Upper lobe of left lung (tissue), 6 donors: ENCODE measurements at regions not wholly inside any gene's neighbourhood (a gene's known extent, or its start where the extent isn't known, plus 50 kb on each side); places are given as distances from the start of the nearest gene placed in this dataset.

Experiments
- ATAC-seq, 2 donors: fragments of 200-7000 bp; cut with Tn5 transposase; one replicate each; pipeline ENCODE4 v1.9.1; 2022; ENCODE audit warnings: mild to moderate bottlenecking in 2 of 2, moderate library complexity in 2 of 2; ENCODE audit not compliant: low FRiP score in 2 of 2
- DNase-seq, 2 donors: peaks; one replicate each; pipeline ENCODE4 v3.0.0-alpha.2; 2019 to 2020
- H3K27ac ChIP-seq, 4 donors: fragments of 200-600 bp; sonication (generic); one replicate each; pipeline ENCODE4 v1.5.1; 2016 to 2019
- H3K27me3 ChIP-seq, 4 donors: fragments of 200-600 bp; sonication (generic); one replicate each; pipeline ENCODE4 v1.5.1; 2017 to 2019
- H3K36me3 ChIP-seq, 4 donors: fragments of 200-600 bp; sonication (generic); one replicate each; pipeline ENCODE4 v1.5.1; 2016 to 2019
- H3K4me1 ChIP-seq, 4 donors: fragments of 200-600 bp; sonication (generic); one replicate each; pipeline ENCODE4 v1.5.1; 2018 to 2019
- H3K4me3 ChIP-seq, 4 donors: fragments of 200-600 bp; sonication (generic); one replicate each; pipeline ENCODE4 v1.5.1; 2017 to 2019; ENCODE audit warnings: mild to moderate bottlenecking in 2 of 4, moderate library complexity in 1 of 4
- H3K9me3 ChIP-seq, 4 donors: fragments of 200-600 bp; sonication (generic); one replicate each; pipeline ENCODE4 v1.5.1; 2018 to 2019
- CTCF ChIP-seq, 6 experiments: fragments of 450-650 bp in 4 of 6; fragments of 200-600 bp in 2 of 6; sonication (generic) in 2 of 6; IDR thresholded peaks; one replicate each; pipeline ENCODE4 v1.5.1; 2016 to 2019; ENCODE audit warnings: antibody characterized with exemption in 6 of 6
- EP300 ChIP-seq, 4 donors: sonication (generic); formaldehyde crosslinking; IDR thresholded peaks; one replicate each; pipeline ENCODE4 v1.5.1; 2017; ENCODE audit warnings: antibody characterized with exemption in 4 of 4, control low read depth in 2 of 4
- POLR2A ChIP-seq, 4 donors: fragments of 450-650 bp; IDR thresholded peaks; one replicate each; pipeline ENCODE4 v1.5.1; 2016 to 2017; ENCODE audit warnings: antibody characterized with exemption in 4 of 4, mild to moderate bottlenecking in 2 of 4
- POLR2AphosphoS5 ChIP-seq, 2 donors: sonication (generic); formaldehyde crosslinking; IDR thresholded peaks; one replicate each; pipeline ENCODE4 v1.5.1; 2017; ENCODE audit warnings: antibody characterized with exemption in 2 of 2
- WGBS, 2 donors: methylation state at CpG; one replicate each; pipeline ENCODE4 v1.1.5; 2017 to 2018; 5-methylcytosine and 5-hydroxymethylcytosine counted together
- donor health status: DM: no; HTN: no; CAD: no; lungs with moderate emphysema.
- donor health status: DM: no; HTN: yes; CAD: no; lungs with severe emphysema.

DNA sequence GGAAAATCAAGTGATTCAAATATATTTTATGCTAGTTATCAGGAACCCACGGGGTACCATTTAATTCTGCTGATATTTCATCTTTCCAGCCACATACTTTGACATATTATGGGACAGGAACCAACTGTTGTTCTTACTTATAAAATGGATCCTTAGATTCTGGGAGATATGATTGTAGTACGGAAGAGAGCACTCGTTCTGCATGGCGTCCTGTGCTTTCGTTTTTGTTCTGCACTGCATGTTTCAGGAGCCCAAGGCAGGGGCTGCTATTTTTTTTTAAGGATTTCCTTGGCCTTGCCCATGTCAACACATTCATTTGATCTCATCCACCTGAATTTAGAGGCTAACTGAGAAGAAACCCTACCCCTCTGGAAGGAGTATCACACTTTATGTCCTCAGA lies 245.5 kb upstream of the TLL1 start:
- DNase-seq (no peak), ATAC-seq (no peak)
- Histone ChIP-seq H3K4me3 (no peak overlapping the region), H3K36me3 (no peaks in the 10 kb centered on the region), H3K9me3 (no peaks in the 10 kb centered on the region), H3K4me1 (no peaks in the 10 kb centered on the region), H3K27ac (no peak overlapping the region), H3K27me3 (no peaks in the 10 kb centered on the region)
- WGBS, 2 donors = 53 to 62% methylated on average over 5 of the region's 5 CpGs
- TF ChIP-seq EP300 (IDR thresholded peaks at IDR 0.05) = no peak
- TF ChIP-seq CTCF (IDR thresholded peaks at IDR 0.05) = no peak
- no peak for TF ChIP-seq POLR2AphosphoS5 (IDR thresholded peaks at IDR 0.05)
- TF ChIP-seq POLR2A (IDR thresholded peaks at IDR 0.05) = no peak

DNA sequence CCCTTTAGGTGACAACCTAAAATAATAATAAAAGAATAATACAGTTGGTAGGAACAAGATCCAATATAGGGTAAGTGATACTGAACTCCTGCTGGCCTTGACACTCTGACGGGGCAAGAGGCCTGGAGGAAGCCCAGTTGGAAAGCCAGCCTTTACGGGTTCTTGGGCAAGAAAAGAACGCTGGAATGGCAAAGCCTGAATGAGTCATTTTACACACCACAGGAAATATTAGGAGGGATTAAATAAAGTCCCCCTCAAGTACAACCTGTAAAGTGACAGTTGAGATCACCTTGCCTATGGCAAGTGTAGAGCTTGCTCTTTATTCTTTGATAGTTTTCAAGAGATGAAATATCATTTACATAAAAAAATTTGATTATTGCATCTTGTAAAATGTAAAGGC lies 244.5 kb upstream of the TLL1 start:
- Histone ChIP-seq H3K36me3 (no peaks in the 10 kb centered on the region), H3K27ac (no peak overlapping the region), H3K4me3 (no peak overlapping the region), H3K9me3 (no peaks in the 10 kb centered on the region), H3K27me3 (no peaks in the 10 kb centered on the region), H3K4me1 (no peaks in the 10 kb centered on the region)
- no peak for ATAC-seq
- DNase-seq = no peak
- WGBS, 2 donors = 83 to 93% methylated on average over 3 of the region's 3 CpGs
- no peak for TF ChIP-seq EP300 (IDR thresholded peaks at IDR 0.05)
- TF ChIP-seq POLR2AphosphoS5 (IDR thresholded peaks at IDR 0.05) = no peak
- TF ChIP-seq POLR2A (IDR thresholded peaks at IDR 0.05) = no peak
- no peak for TF ChIP-seq CTCF (IDR thresholded peaks at IDR 0.05)

- TF ChIP-seq EP300 (IDR thresholded peaks at IDR 0.05) = no peak
- TF ChIP-seq CTCF (IDR thresholded peaks at IDR 0.05) = no peak
- no peak for TF ChIP-seq POLR2AphosphoS5 (IDR thresholded peaks at IDR 0.05)
- TF ChIP-seq POLR2A (IDR thresholded peaks at IDR 0.05) = no peak
Measured at GRCh38 chr4:165630671-165631070, 242.4 kb upstream of the TLL1 start.

GRCh38 chr4:165631208-165631894 lies 241.7 kb upstream of the TLL1 start:
- TF ChIP-seq POLR2AphosphoS5 (IDR thresholded peaks at IDR 0.05) = no peak
- no peak for TF ChIP-seq CTCF (IDR thresholded peaks at IDR 0.05)
- no peak for TF ChIP-seq POLR2A (IDR thresholded peaks at IDR 0.05)
- TF ChIP-seq EP300 (IDR thresholded peaks at IDR 0.05) = no peak
- DNase-seq (no peak), ATAC-seq (no peak)
- H3K27ac ChIP-seq = no peak overlapping the region
- H3K27me3 ChIP-seq = no peaks in the 10 kb centered on the region
- no peaks in the 10 kb centered on the region for H3K4me1 ChIP-seq
- H3K9me3 ChIP-seq = peaks cover 0 to 3% (median 0%) of the 10 kb centered on the region in 4 donors
- 71 to 87% methylated on average over 3 of the region's 3 CpGs for WGBS, 2 donors
- H3K36me3 ChIP-seq = no peaks in the 10 kb centered on the region
- no peak overlapping the region for H3K4me3 ChIP-seq

More at GRCh38 chr4:165630671-165631070, 242.4 kb upstream of the TLL1 start:
- Histone ChIP-seq H3K36me3 (no peaks in the 10 kb centered on the region), H3K4me1 (no peaks in the 10 kb centered on the region), H3K9me3 (peaks cover 0 to 3% (median 0%) of the 10 kb centered on the region in 4 donors), H3K27ac (no peak overlapping the region), H3K27me3 (no peaks in the 10 kb centered on the region), H3K4me3 (no peak overlapping the region)
- ATAC-seq = no peak
- no peak for DNase-seq

GRCh38 chr4:165631912-165632311 lies 241.1 kb upstream of the TLL1 start:
- no peak for ATAC-seq
- no peak overlapping the region for H3K4me3 ChIP-seq
- 80 to 85% methylated on average over 3 of the region's 3 CpGs for WGBS, 2 donors
- DNase-seq = no peak
- H3K9me3 ChIP-seq = peaks cover 0 to 3% (median 0%) of the 10 kb centered on the region in 4 donors
- TF ChIP-seq EP300 (IDR thresholded peaks at IDR 0.05) = no peak
- TF ChIP-seq CTCF (IDR thresholded peaks at IDR 0.05) = no peak
- TF ChIP-seq POLR2A (IDR thresholded peaks at IDR 0.05) = no peak
- no peak for TF ChIP-seq POLR2AphosphoS5 (IDR thresholded peaks at IDR 0.05)
- no peaks in the 10 kb centered on the region for H3K4me1 ChIP-seq
- no peaks in the 10 kb centered on the region for H3K36me3 ChIP-seq
- no peak overlapping the region for H3K27ac ChIP-seq
- no peaks in the 10 kb centered on the region for H3K27me3 ChIP-seq
